NOMO-1 (cell line): ENCODE measurements at regions not wholly inside any gene's neighbourhood (a gene's known extent, or its start where the extent isn't known, plus 50 kb on each side); places are given as distances from the start of the nearest gene placed in this dataset.

Source experiments
- DNase-seq, 2 experiments: peaks; one replicate each; lab custom pipeline; 2025; ENCODE audit not compliant: unreplicated experiment in 2 of 2; lab: John Stamatoyannopoulos, UW

DNA sequence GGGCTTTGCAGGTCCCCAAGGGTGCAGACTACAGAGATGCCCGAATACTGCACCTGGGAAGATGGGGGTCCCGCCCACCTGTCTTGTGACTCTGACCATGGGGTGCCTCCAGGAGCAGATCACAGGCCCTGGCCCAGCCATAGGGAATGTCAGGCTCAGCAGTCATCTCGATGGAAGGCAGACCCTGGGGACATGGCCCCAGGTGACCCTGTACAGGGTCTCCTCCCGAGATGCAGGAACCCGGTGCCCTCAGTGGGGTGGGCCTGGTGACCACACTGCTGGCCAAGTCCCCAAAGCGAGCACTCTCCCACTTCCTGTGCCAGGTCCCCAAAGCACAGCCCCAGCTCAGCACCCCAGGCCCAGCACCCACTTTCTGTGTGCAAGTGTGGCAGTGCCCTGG is 903.7 kb upstream of the USP15 start:
- DNase-seq: no peak

DNA sequence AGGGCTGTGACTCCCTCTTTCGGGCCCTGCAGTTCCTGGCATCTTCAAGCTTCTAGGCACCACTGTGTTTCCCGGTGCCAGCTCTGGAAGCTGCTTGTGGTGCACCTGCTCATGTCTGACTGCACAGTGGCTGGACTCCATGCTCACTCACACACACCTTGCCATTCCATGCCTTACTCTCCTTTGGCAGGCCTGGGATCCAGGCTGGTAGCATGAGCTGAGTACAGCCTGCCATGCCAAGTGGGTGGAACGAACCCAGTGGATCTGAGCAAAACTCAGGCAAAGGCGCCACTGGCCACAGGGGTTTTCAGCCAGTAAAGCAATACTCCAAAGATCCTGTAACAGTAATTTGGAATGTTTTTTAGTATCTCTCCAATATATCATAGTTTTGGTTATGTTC is 902.7 kb upstream of the USP15 start:
- no peak for DNase-seq

DNA sequence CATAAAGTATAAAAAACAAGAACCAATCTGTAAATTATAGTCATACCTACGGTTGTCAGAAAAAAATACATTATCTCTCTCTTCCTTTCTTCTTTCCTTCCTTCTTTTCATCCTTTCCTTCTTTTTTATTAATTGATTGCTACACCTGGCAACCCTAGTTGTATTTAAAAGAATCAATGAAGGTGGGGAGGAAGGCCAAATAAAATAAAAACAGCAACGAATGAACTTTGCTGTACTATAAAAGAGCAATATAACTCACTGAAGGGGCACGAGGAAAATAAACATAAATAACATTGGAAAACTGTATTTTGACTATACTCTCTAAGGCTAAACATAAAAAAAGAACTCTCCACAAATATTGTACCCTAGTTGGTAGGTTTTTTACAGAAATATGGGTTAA is 898.2 kb upstream of the USP15 start:
- no peak for DNase-seq

DNA sequence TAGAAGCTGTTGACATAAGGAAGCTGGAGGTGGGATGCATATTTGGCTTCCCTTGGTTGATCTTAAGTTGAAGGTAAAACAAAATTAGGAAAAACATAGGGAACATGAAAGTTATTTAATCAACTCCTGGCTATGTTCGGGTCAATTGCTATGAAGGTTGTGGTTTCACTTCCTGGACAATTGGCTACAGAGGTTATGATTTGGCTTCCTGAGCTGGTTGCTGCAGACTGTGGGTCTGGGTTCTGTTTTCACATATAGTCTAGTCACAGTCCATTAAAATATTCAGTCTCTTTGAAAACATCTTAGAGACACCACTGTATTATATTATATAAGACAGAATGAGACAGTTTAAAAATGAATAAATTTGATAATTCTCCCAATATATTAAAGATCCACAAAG is 895.2 kb upstream of the USP15 start:
- no peak for DNase-seq

DNA sequence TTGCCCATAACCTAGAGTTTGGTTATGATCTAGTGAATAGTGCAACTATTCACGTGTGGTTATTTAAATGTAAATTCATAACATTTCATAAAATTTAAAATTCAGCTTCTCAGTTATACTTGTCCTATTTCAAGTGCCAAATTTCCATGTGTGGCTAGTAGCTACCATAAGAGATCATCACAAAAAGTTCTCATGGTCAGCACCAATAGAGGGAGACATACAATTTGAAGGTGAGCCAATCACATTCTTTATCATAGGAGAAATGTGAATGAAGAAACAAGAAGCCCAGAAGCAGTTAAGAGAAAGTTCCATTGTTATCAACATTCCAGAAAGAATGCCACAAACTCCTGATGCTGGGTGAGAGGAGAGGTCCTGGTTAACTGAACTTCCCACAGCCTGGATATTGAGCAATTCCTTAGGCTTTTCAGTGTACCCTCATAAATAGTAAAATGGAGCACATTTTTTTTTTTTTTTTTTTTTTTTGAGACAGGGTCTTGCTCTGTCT is 892.9 kb upstream of the USP15 start:
- no peak for DNase-seq

DNA sequence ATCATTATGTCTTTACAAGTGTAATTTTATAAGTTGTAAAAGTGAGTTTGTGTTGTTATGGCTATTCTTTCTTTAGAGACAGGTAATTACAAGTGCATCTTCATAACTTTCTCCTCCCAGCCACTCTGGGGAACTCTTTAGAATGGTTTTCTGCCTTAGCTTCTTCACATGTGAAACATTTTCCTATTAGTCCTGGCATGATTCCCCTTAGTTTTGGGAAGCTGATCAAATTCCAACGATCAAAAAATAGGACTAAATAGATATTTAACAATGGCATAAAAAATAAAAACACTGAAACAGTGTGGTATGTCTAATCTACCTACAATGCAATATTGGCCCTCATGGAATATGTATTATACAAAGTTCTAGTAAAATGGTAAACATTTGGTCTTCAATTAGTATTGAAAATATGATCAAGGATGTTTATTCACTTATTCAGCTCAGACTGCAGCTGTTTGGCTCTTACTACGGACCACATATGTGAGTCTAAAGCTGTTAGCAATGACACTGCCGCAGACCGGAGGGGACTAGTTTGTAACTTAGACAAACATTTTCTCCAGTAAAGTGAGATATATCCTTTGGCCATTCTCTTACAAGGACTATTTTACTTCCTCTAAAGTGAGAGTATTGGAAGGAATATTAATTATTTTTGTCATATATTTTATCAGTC is 890.8 kb upstream of the USP15 start:
- no peak for DNase-seq

DNA sequence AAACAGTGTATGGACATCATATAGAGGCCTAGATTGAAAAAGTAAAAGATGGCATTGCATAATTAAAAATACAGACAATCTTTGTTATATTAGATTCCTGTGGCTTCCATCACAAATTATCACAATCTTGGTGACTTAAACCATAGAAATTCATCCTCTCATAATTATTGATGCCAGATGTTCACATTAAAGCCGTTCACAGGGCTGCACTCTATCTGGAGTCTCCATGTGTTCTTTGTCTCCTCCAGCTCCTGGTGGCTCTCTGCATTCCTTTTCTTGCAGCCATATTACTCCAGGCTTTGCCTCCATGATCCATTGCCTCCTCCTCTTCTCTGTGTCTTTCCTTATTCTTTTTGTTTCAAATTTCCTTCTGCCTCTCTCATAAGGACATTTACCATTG is 875.7 kb upstream of the USP15 start:
- no peak for DNase-seq

DNA sequence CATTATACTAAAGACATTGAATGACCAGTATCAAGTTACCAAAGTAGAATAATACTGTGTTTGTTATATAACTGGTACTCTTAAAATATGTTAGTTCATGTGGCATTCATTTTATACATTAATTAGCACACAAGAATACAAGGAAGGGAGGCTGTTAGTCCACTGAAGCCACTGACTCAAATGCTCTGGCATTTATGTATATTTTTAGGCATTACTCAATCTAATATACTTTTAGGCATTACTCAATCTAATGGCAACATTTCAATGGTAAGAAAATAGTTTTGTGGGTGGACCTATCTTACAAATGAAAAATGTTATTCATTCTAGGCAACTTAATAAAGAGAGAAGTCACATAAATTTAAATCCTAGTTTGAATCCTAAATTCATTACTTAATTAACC is 874.4 kb upstream of the USP15 start:
- no peak for DNase-seq

DNA sequence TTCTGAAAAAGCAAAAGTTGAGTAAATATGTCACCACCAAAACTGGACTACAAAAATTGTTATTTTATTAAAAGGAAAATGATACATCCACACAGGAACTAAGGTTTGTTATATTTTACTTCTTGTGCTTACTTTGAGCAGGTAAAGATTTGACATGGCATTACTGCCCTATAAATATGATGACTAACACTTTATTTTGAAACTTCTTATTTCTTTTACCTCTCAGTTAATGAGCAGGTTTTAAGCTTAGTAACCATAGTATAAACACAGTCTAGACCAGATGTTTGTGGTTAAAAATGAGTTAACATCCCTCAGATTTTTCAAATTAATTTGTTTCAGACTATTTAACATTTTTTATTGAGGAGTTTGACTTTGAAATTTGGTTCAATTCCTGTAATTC is 862.5 kb upstream of the USP15 start:
- DNase-seq: no peak

DNA sequence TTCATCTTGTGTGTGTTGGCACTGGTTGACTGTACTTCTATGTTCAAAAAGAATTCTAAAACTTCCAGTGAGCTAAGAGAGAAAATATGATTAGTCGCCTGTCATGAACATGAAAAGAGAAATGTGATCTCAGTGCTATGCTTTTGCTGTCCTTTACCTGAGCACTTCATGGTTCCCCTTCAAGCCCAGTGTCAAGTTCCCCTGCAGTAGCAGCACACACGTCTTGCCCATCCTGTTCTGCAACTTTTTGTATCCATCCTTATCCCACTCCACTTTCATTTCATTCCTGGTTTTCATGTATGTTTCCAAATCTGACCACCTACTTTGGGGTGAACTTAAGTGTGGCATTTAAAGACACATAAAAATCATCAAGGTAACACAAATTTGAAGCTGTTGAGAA is 848.0 kb upstream of the USP15 start:
- DNase-seq: no peak

DNA sequence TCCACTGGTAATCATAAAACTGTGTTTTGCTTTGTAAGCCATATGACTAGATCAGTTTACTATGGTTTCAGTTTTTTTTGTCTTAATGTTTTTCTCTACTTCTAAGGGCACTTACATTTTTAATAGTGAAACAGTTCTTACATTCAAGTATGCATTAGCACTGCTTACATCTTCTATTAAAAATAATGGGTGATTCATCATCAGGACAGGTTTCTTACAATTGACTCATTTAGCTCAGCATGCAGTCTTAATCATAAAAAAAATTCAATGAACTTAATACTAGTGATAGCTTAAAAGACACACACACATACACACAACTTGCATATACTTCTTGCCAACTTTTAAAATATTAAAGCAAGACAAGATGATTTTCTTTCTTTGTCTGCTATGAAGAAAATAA is 845.7 kb upstream of the USP15 start:
- no peak for DNase-seq

DNA sequence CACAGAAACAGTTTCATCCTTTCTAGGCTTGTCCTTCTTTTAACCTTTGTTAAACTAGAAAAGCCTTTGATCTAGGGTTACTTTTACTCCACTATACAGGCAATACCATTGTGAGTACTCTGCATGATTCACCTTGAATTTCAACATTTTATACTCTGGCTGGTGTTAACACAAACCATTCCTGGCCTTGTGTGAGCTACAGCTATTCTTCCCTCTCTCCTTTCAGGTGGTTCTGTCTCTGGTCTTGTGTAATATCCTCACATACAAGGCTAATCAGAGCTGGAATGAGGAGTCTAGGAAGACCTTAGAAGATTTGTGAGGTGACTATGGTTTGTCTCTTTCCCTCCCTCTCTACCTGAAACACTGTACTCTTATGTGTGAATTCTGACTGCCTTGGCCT is 837.4 kb upstream of the USP15 start:
- DNase-seq: no peak

DNA sequence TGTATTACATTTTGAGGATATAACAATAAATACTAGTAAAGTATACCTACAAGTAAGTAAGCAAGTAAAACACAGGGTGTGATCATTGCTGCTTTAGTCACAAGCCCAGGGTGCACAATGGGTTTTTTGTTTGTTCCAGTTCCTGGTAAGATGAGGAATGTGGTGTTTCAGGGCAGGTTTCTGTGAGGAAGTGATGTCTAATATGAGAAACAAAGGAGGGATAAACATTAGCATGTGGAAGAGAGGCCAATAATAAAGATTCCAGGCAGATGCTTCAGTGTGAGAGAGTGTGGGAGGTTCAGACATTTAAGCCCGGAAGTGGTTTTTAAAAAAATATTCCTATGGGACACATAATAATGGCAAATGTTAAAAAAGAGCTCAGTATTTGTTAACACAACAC is 808.1 kb upstream of the USP15 start:
- no peak for DNase-seq

DNA sequence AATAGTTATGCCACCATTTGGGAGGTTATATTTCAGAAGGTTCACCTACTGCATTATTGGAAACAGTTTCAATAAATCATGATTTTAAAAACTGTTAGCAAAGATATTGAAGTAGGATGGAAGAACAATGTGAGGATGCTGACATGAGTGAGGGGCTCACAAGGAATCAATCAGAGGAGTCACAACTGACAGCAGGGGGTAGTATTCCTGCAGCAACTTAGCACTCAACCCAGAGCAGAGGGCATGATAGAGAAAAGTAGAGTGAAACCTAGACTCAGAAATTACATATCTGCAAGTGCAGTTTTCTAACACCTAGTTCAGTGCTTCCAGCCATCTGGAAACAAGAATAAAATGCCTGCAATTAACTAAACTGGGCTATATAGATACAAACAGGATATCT is 772.5 kb upstream of the USP15 start:
- DNase-seq: no peak

DNA sequence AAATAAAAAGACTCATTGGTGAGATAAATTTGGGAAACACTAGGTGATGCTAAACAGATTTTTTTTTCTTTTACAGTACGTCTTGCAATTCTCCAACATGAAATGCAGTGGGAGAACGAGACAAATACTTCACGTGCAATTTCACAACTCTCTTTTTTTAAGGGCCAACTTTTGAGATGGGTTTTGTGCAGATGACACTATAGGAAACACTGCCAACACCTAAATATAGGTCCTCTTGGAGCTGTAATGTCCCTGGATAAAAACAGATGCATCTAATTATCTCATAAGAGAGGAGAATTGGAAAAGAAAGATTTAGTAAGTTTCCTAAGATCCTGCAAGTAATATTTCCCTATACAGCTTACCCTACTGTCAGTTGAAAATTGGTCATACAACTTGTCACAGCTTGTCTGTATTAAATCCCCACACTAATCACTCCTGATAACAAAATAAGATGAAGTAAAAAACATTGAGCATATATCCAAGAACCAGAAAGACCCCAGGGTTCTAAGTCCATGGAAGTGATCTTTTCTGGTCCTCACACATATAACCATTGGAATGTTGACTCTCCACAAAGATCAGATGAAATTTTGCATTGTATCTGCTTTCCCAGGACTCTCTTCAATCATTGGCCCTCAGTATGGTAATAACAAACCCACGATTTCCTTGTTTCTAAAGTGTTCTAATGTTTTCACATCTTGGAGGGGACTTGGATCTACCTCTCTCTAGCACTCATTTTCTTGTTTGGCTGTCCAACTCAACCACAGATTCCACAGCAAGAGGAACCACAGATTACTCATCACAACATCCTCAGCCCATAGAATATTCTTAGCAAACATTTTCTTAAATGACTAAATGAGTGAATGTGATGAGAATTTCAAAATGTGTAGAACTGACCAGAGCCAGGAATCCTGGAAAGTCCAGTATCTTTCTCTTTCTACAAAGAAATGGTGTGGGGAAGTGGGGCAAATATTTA is 769.4 kb upstream of the USP15 start:
- DNase-seq: no peak

DNA sequence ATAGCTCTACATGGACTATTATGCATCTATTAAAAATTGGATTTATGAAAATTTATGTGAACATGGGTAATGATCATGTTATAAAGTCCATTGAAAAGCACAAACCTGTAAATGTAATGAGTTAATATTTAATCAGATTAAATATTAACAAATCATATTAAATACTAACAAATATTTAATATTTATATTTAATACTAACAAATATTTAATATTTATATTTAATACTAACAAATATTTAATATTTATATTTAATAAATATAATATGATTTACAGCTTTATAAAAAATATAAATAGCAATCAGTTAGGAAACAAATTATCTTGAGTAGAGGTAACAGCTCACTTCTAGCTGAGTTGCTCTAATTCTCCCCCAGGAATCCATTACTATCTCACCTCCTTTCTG is 758.0 kb upstream of the USP15 start:
- no peak for DNase-seq

DNA sequence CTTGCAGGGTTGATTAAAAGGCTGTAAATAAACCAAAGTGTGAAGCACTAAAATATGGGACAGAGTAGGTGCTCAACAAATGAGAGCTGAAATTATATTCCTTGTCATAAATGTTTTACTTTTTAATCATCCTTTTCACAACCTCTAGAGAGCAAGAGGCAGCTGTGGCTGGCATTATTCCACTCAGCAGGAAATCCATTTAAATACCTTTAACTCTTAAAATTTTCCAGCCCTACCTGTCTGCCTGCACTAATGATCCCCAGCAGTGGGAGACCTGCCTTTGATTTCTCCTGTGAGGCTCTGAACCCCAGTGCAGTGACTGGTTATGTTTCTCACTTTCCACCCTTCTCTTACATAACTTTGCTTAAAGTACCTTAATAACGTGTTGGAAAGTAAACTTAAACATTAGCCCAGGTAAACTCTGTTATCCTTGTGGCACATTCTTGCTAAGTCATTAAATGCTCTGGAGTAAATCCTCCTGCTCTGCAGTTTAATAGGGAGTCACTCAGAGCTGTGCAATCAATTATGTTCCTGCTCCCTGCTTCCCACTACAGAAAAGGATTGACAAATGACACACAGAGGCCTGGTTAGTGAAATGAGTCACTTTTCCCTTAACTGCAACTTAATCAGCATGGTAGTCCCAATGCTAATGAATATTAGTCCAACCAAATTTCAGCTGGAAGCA is 755.7 kb upstream of the USP15 start:
- no peak for DNase-seq

DNA sequence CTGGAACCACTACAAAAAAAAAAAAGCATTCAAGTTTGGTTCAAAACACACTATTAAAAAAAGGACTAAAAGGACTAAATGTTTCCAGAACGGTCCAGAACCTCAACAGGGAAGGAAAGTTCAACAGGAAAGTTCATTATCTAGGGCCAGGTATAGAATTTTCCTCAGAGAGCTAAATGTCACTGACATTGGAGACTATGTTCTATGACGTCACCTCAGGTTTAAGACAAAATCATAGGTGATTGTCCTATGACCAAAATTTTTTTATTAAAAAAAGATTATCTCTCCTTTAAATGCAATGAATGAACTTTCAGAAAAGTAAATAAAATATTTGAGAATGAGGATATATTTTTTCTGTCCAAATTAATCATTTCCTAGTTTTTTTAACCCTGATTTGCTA is 746.7 kb upstream of the USP15 start:
- no peak for DNase-seq

DNA sequence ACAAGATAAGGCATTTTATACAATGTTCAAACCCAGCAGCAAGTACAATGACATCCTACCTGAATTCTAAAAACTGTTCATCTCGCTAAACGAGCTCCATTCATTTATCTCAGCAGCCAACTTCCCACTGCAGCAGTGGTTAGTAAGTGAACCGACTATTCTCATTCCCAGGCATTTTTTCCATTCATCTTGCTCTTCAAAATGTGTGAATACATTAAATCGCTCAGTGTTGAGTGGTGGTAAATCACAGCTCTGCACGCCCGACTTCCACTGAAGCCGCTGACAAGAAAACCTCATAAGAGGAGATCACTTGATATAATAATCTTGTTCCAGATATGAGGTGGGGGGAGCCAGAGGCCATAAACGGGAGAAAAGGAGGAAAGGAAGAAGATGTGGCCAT is 746.2 kb upstream of the USP15 start:
- DNase-seq: no peak

DNA sequence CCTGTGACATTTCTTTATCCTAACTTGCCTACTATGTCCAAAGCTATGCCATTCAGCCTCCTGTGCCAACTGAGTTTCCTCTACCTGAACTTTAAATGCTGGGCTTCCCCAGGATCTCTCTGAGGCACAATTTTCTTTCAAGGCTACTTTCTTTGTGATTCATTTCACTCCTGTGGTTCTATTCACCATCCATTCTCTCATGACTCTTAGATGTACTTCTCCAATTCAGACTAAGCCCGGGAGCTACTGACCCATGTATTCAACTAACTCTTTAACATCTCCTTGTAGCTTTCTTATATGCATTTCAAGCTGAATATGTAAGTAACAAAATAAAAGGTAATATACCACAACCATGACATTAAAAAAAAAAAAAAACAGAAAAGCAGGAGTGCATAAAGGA is 738.9 kb upstream of the USP15 start:
- no peak for DNase-seq

DNA sequence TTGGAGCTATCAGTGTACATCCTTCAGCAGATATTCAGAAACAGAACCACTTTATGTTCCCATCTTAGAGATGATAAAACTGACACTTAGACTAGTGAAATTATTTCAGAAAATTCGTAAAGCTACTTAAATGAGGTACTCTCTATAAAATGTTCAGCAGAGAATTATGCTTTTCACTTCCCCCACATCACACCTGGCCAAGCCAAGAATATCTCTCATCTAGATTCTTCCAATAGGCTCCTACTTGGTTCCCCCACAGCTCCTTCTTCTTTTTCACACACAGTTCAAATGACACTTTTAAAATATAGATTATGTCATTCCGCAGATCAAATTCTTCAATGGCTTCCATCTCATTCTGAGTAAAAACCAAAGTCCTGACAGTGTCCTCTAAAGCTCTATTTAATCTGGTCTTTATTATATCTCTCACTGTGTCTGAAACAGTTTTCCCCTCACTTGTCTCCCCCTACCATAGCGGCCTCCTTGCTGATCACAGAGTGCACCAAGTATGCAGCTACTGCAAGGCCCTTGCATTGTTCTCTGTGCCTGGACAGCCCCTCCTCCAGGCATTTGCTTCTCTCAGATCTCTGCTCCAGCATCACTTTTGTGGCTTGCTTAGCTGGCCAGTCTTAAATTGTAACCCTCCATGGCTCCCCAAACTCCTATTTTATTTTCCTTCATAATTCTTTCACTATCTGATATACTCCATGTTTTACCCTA is 736.8 kb upstream of the USP15 start:
- no peak for DNase-seq
